CD4-positive, alpha-beta T cell treated with Interleukin-4 for 4 hours (primary cell): ENCODE measurements at regions not wholly inside any gene's neighbourhood (a gene's known extent, or its start where the extent isn't known, plus 50 kb on each side); places are given as distances from the start of the nearest gene placed in this dataset.
"Not testable (repeated sequence)": the region's sequence is repeated elsewhere in the genome, so short reads cannot be mapped to it uniquely, and the experiment has no call there.

ENCODE experiments used
- DNase-seq: peaks from one replicate; pipeline ENCODE4 v3.0.0-alpha.2; 2020

DNA sequence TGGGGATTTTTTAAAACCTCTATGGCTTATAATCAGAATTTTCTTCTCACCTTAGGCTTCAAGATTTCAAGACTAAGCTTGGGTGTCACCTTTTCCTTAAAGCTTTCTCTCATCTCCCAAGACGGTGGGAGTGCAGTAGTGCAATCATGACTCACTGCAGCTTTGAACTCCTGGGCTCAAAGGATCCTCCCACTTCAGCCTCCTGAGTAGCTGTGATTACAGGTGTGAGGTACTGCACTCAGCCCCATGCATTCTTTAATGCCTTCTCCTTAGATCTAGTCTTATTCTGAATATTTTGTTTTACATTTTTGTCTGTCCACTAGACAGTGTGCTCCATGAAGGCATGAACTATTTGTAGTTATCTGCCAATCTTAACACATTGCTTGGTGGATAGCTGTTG, 55.7 kb upstream of the FAT3 start:
- DNase-seq, result no peak

- DNase-seq, result no peak
Observed at GRCh38 chr11:92167571-92167970, 57.0 kb upstream of the FAT3 start.

- DNase-seq, result no peak
Observed at GRCh38 chr11:92166335-92166734, 58.3 kb upstream of the FAT3 start.

DNA sequence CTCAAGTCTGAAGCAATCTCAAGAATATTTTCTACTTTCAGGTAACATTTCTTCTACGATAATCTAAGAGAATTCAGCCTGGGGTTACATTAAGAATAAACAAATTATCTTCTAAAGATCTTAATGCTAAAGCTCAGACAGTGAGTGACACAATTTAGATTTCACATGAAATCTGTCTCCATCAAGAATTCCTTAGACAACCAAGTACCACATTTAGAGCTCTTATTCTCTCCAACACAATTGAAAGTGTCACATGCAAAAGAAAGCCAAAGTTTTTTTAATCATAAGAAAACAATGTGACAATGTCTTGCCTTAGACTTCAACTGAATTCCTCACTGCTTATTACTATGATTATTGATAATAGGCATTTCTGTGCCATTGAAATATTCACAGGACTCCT, 60.7 kb upstream of the FAT3 start:
- DNase-seq, result no peak

- DNase-seq, result no peak
Observed at GRCh38 chr11:92162776-92163175, 61.8 kb upstream of the FAT3 start.

- DNase-seq, result no peak
Observed at GRCh38 chr11:92159931-92160330, 64.7 kb upstream of the FAT3 start.

DNA sequence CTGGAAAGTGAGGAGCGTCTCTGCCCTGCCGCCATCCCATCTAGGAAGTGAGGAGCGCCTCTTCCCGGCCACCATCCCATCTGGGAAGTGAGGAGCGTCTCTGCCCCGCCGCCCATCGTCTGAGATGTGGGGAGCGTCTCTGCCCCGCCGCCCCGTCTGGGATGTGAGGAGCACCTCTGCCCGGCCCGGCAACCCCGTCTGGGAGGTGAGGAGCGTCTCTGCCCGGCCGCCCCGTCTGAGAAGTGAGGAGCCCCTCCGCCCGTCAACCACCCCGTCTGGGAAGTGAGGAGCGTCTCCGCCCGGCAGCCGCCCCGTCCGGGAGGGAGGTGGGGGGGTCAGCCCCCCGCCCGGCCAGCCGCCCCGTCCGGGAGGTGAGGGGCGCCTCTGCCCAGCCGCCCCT, 67.2 kb upstream of the FAT3 start:
- not testable (repeated sequence) for DNase-seq

GRCh38 chr11:92154611-92155010, 70.0 kb upstream of the FAT3 start:
- no peak for DNase-seq

GRCh38 chr11:92154110-92154509, 70.5 kb upstream of the FAT3 start:
- DNase-seq, result no peak

GRCh38 chr11:92153542-92153941, 71.1 kb upstream of the FAT3 start:
- no peak for DNase-seq

DNA sequence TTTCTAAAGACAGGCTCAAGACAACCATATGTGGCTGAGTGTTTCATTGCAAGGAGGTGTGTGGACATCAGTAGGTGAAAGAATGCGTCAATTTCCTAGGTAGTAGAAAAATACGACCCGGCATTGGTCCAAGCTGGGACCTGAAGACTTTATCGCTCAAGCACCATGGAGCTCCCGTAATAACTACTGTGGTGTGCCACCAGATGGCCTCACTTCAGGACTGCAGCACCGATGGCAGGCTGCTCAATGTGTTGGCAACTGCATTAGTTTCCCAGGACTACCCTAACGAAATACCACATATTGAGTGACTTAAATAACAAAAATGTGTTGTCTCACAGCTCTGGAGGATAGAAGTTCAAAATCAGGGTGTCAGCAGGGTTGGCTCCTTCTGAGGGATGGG, 72.4 kb upstream of the FAT3 start:
- no peak for DNase-seq

DNA sequence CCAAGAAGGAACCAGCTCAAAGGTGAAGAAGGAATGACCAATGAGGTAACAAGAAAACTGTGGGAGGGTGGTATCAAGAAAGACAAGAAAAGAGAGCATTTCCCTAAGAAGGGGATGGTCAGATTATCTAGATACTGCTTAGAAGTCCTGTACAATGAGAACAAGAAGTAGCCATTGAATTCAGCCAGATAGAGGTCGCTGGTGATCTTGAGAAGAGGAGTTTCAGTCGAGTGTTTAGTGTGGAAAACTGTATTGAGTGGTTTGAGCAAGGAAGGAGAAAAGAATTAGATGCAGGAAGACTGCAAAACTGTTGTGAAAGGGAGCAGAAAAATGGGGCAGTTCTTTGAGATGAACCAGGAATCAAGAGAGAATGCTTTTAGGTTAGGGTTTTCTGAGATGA, 74.6 kb upstream of the FAT3 start:
- DNase-seq, result no peak

DNA sequence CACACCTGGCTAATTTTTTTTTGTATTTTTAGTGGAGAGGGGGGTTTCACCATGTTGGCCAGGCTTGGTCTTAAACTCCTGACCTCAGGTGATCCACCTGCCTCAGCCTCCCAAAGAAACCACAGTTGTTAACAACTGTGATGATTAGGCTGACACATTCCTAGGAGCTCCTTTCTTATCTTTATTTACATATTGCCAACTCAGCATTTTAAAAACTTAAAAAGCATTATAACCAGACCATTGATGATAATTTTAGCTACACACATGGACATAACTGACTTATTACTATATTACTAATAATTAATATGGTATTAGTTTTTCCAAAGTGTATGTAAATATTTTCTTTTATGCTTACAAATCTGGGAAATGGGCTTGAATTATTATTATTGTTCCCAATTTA, 82.9 kb upstream of the FAT3 start:
- DNase-seq, result no peak

- DNase-seq, result no peak
Observed at GRCh38 chr11:92141159-92141558, 83.5 kb upstream of the FAT3 start.

GRCh38 chr11:92140021-92140420, 84.6 kb upstream of the FAT3 start:
- DNase-seq, result no peak

DNA sequence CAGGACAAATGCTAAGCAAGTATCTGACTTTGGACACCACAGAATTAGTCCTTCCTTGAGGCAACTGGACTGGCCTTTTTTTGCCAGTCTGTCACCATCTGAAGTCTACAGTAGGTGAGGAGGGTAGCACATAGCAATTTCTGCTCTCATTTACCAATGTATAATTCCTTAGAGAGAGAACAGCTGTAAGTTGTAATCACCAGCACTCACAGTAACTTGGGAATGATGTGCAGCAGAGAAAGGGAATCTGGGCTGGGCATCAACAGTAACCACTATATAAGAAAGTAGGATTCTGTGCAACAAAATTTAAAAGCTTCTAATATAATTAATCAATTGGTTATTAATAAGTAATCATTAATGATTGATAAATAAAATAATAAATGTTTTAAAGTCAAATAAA, 86.3 kb upstream of the FAT3 start:
- DNase-seq, result no peak

DNA sequence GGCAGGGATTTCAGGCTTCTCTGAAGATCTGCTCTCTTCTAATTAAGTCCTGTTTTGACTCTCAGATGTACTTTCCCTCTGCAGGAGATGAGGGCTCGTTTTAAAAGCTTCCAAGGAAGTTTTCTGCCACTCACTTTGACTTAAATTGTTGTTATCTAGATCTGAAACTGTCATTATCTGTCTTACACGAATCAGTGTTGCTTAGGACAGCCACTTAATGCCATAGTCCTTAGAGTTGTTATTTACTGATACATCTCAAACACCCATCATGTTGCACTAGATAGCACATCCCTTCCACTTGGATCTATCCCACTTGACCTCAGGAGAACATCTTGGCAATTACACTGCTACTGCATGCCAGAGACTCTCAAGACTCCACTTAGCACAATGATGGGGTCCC, 86.9 kb upstream of the FAT3 start:
- no peak for DNase-seq

DNA sequence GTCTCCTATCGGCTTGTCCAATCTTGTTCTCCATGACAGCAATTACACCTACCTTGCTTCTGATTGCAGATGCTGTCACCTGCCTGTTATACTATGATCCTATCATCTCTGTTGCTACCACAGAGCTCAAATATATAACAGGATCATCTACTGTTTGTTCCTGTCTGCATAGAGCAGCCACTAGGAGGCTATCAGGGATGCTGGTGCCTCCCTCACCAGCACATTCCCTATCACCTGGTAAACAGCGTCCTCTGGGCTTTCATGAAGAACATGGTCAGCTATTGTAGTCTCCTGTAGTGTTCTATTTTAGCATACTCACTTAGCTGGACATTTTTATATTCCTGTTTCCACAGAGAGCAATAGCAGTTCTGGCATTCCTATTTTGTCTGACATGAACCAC, 87.8 kb upstream of the FAT3 start:
- DNase-seq, result no peak

DNA sequence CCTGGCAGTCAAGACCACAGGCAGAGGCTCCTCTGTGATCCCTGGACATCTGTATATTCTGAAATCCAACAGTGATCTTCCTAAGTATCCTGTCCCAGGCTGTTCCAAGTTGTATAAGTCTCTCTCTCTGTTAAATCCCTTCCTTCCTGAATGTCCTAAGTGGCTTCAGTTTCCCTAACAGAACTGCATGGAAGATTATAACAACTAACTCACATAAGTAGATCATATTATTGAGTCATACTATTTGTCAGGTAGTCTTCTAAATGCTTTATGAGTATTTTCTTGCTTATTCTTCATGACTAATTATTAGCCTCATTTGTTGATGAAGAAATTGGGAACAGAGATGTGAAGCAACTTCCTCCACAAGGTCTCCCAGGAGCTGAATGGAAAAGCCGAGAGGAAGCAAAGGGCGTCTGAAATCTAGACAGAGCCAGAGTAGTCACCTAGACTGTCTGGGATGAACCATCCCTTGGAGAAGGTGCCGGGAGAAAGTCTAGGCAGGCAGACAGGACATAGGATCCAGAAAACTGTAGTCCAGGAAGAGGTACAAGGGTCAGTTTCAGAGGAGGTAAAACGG, 93.2 kb upstream of the FAT3 start:
- no peak for DNase-seq

DNA sequence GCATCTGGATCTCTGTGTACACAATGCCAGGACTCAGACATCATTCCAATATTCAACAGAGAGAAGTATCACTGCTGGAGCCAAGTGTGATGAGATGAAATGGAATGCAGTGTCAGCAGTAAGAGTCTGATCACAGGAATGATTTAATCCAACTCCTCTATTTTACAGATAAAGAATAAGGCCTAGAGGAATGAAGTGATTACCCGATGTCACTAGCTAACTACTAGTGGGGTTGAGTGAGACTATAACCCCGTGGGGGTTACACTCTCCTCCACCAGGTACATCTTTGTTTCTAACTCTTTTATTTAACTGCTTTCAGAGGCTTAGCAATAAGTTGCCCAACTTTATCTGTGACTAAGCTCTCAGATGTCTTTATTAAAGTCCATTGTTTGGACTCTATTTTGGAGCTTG, 94.2 kb upstream of the FAT3 start:
- DNase-seq, result no peak

DNA sequence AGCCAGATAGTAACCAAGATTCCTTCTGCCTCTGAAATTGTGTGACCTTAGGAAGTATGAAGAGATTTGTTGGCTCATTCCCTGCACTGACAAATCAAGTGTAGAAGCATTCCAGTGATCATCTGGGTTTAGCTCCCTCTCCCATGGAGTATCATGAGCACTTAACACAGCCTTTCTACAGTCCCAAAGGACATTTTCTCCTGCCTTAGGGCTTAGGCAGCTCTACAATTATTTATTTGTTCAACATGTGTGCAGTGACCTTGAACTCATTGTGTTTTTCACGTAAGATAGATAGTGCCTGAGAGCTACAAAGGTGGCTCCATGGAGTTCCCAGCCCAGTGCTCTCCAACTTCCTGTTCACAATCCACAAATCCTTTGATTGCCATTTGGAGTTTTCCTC, 94.8 kb upstream of the FAT3 start:
- no peak for DNase-seq

DNA sequence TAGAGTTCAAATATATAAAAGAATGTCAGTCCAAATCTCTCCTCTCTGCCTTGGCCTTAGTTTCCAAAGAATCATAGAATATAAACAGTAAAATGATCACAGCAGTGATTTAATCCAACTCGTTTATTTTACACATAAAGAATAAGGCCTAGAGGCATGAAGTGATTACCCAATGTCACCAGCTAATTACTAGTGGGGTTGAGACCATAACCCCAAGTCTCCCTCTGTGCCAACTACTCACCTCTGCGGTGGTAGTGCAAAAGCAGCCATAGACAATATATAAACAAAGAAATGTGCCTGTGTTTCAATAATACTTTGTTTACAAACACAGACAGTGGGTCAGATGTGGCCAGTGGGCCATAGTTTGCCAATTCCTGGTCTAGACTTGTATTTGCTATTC, 96.6 kb upstream of the FAT3 start:
- no peak for DNase-seq

GRCh38 chr11:92125321-92125720, 99.3 kb upstream of the FAT3 start:
- DNase-seq, result no peak

DNA sequence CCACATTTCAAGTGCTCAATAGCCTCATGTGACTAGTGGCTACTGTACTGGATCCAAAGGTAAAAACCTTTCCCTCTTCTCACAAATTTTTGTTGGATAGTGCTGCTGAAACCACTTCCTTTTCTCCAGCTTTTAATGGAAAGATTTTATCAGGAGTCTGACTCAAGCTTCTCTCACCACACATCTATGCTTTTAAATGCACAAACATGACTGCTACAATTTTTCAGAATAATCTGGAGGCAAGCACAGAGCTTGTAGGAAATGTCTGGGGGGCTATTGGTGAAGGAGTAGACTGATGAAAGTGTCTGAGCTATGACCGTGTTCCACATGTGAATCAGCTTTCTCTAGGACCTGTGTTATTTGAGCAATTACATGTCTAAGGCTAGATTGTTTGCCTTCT, 101.1 kb upstream of the FAT3 start:
- DNase-seq, result no peak

GRCh38 chr11:92122561-92122960, 102.1 kb upstream of the FAT3 start:
- DNase-seq, result no peak

DNA sequence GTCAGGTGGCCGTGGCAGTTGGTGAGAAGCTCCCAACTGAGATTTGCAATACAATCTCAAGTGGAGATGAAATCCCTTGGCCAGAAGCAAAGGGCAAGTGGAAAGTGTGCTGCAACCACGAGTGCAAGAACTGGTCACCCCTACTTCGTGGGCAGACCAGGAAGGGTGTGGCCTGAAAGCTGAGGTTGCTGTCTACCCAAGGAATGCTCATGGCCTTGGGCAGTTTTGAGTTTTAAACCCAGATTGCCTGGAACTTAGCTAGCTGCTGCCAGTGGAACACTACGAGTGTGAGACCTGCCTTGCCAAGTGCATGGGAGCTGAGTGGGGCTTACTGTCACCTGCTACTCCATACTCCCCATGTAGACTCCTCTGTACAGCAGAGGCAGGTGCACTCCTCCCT, 113.3 kb upstream of the FAT3 start:
- no peak for DNase-seq
